Fibroblast of lung (primary cell): ENCODE measurements at regions not wholly inside any gene's neighbourhood (a gene's known extent, or its start where the extent isn't known, plus 50 kb on each side); places are given as distances from the start of the nearest gene placed in this dataset.

ENCODE experiments used
- DNase-seq, 2 donors: peaks; one replicate each; pipeline versions ENCODE4 v3.0.0 to v3.0.0-alpha.2; 2010; ENCODE audit warnings: low read depth in 2 of 2
- H2AFZ ChIP-seq: 2 replicates; pipeline ENCODE4 v1.5.1; 2012; ENCODE audit warnings: low read length, control low read depth, inconsistent platforms
- H3K27ac ChIP-seq: 2 replicates; pipeline ENCODE4 v1.5.1; 2011; ENCODE audit warnings: low read length, control low read depth; ENCODE audit not compliant: insufficient read depth
- H3K27me3 ChIP-seq: 2 replicates; pipeline ENCODE4 v1.5.1; 2011; ENCODE audit warnings: mild to moderate bottlenecking, low read length; ENCODE audit not compliant: control insufficient read depth, insufficient read depth
- H3K36me3 ChIP-seq: 2 replicates; pipeline ENCODE4 v1.5.1; 2011; ENCODE audit warnings: low read length; ENCODE audit not compliant: control insufficient read depth, insufficient read depth
- H3K4me1 ChIP-seq: 2 replicates; pipeline ENCODE4 v1.5.1; 2011; ENCODE audit warnings: low read length; ENCODE audit not compliant: control insufficient read depth, insufficient read depth; ENCODE audit errors: extremely low read depth
- H3K4me2 ChIP-seq: 2 replicates; pipeline ENCODE4 v1.5.1; 2011; ENCODE audit warnings: low read length, control low read depth; ENCODE audit not compliant: insufficient read depth; ENCODE audit errors: extremely low read depth
- H3K4me3 ChIP-seq, 4 experiments: fragments of 200-600 bp in 1 of 4; sonication (generic) in 1 of 4; replicated peaks in 1 of 4; 2 replicates each; pipeline ENCODE4 v1.5.1; 2011 to 2016; ENCODE audit warnings: low read length in 4 of 4, low read depth in 3 of 4, mild to moderate bottlenecking in 3 of 4, control low read depth in 2 of 4, inconsistent platforms in 1 of 4, mixed read lengths in 1 of 4; ENCODE audit not compliant: insufficient read depth in 1 of 4; ENCODE audit errors: control extremely low read depth in 1 of 4
- H3K79me2 ChIP-seq: 2 replicates; pipeline ENCODE4 v1.5.1; 2012; ENCODE audit warnings: mild to moderate bottlenecking, low read length, inconsistent platforms; ENCODE audit not compliant: control insufficient read depth, insufficient read depth
- H3K9ac ChIP-seq: 2 replicates; pipeline ENCODE4 v1.5.1; 2011; ENCODE audit warnings: mild to moderate bottlenecking, low read length, control low read depth; ENCODE audit not compliant: insufficient read depth
- H3K9me3 ChIP-seq: 2 replicates; pipeline ENCODE4 v1.5.1; 2012; ENCODE audit warnings: low read depth, low read length; ENCODE audit not compliant: control insufficient read depth, insufficient read depth
- H4K20me1 ChIP-seq: 2 replicates; pipeline ENCODE4 v1.5.1; 2011; ENCODE audit warnings: low read length; ENCODE audit not compliant: control insufficient read depth, insufficient read depth; ENCODE audit errors: extremely low read depth
- CTCF ChIP-seq, 2 donors: IDR thresholded peaks in 1 of 2; conservative IDR thresholded peaks in 1 of 2; 1 replicate in 1 of 2; 2 replicates in 1 of 2; pipeline ENCODE4 v1.5.1; 2011 to 2012; ENCODE audit warnings: low read length in 2 of 2, control low read depth in 1 of 2, inconsistent platforms in 1 of 2, low read depth in 1 of 2, mild to moderate bottlenecking in 1 of 2
- EZH2 ChIP-seq: IDR thresholded peaks from 2 replicates; pipeline ENCODE4 v1.5.1; 2012; ENCODE audit warnings: low read length, control low read depth, mild to moderate bottlenecking; ENCODE audit errors: missing control alignments

- no peak overlapping the region for H3K9ac ChIP-seq
- no peaks in the 10 kb centered on the region for H3K79me2 ChIP-seq
- no peak overlapping the region for H3K4me3 ChIP-seq
- H2AFZ ChIP-seq: no peak overlapping the region
- DNase-seq: peak in 1 of 2 donors; percentile 20
- no peaks in the 10 kb centered on the region for H4K20me1 ChIP-seq
- no peaks in the 10 kb centered on the region for H3K4me1 ChIP-seq
- TF ChIP-seq CTCF (conservative IDR thresholded peaks at IDR 0.05 in 1 of 2, IDR thresholded peaks at IDR 0.05 in 1 of 2; ENCODE audit: low read depth in 1 of 2, low read length in 2 of 2) (no peak), EZH2 (no peak)
- no peak overlapping the region for H3K4me2 ChIP-seq
- H3K27me3 ChIP-seq: no peaks in the 10 kb centered on the region
- no peak overlapping the region for H3K27ac ChIP-seq
- no peaks in the 10 kb centered on the region for H3K9me3 ChIP-seq
- H3K36me3 ChIP-seq: no peaks in the 10 kb centered on the region
Measured at GRCh38 chr2:19643117-19643518, 258.7 kb downstream of the TTC32 start.

GRCh38 chr2:19642501-19642900 is 259.3 kb downstream of the TTC32 start:
- H3K27me3 ChIP-seq: no peaks in the 10 kb centered on the region
- no peaks in the 10 kb centered on the region for H3K9me3 ChIP-seq
- H3K9ac ChIP-seq: no peak overlapping the region
- no peak for DNase-seq
- no peaks in the 10 kb centered on the region for H3K79me2 ChIP-seq
- no peak overlapping the region for H2AFZ ChIP-seq
- no peaks in the 10 kb centered on the region for H4K20me1 ChIP-seq
- no peaks in the 10 kb centered on the region for H3K4me1 ChIP-seq
- no peak overlapping the region for H3K27ac ChIP-seq
- no peak for TF ChIP-seq CTCF (conservative IDR thresholded peaks at IDR 0.05 in 1 of 2, IDR thresholded peaks at IDR 0.05 in 1 of 2; ENCODE audit: low read depth in 1 of 2, low read length in 2 of 2)
- no peak for TF ChIP-seq EZH2
- H3K36me3 ChIP-seq: no peaks in the 10 kb centered on the region
- H3K4me2 ChIP-seq: no peak overlapping the region
- no peak overlapping the region for H3K4me3 ChIP-seq

GRCh38 chr2:19635951-19636510 is 265.8 kb downstream of the TTC32 start:
- H3K79me2 ChIP-seq: no peaks in the 10 kb centered on the region
- H3K9me3 ChIP-seq: no peaks in the 10 kb centered on the region
- H3K9ac ChIP-seq: no peak overlapping the region
- H2AFZ ChIP-seq: no peak overlapping the region
- H3K36me3 ChIP-seq: no peaks in the 10 kb centered on the region
- no peak overlapping the region for H3K4me3 ChIP-seq
- no peak overlapping the region for H3K27ac ChIP-seq
- H3K4me2 ChIP-seq: no peak overlapping the region
- H3K27me3 ChIP-seq: no peaks in the 10 kb centered on the region
- peaks cover 5% of the 10 kb centered on the region for H3K4me1 ChIP-seq
- TF ChIP-seq CTCF (conservative IDR thresholded peaks at IDR 0.05 in 1 of 2, IDR thresholded peaks at IDR 0.05 in 1 of 2; ENCODE audit: low read depth in 1 of 2, low read length in 2 of 2) (no peak), EZH2 (no peak)
- H4K20me1 ChIP-seq: no peaks in the 10 kb centered on the region
- no peak for DNase-seq
